Mesothelial cell of epicardium (in vitro differentiated cells): ENCODE measurements at regions not wholly inside any gene's neighbourhood (a gene's known extent, or its start where the extent isn't known, plus 50 kb on each side); places are given as distances from the start of the nearest gene placed in this dataset.

Experiments used
- DNase-seq, 2 experiments: peaks; one replicate each; pipeline ENCODE4 v3.0.0; 2021; ENCODE audit warnings: low spot score in 2 of 2; ENCODE audit not compliant: unreplicated experiment in 2 of 2
- H3K27ac Mint-ChIP-seq: 2 replicates; pipeline ENCODE4 v1.8.0; 2021; ENCODE audit warnings: mixed read lengths
- H3K27me3 Mint-ChIP-seq: 2 replicates; pipeline ENCODE4 v1.8.0; 2021; ENCODE audit warnings: low read depth, mixed read lengths
- H3K36me3 Mint-ChIP-seq: 2 replicates; pipeline ENCODE4 v1.8.0; 2021; ENCODE audit warnings: mixed read lengths
- H3K4me1 Mint-ChIP-seq: 2 replicates; pipeline ENCODE4 v1.8.0; 2021; ENCODE audit warnings: mixed read lengths
- H3K4me3 Mint-ChIP-seq: 2 replicates; pipeline ENCODE4 v1.8.0; 2021; ENCODE audit warnings: mild to moderate bottlenecking, moderate library complexity, mixed read lengths
- H3K9me3 Mint-ChIP-seq: 2 replicates; pipeline ENCODE4 v1.8.0; 2021; ENCODE audit warnings: mixed read lengths
- CTCF ChIP-seq: fragments of 200-600 bp; sonication (generic); IDR thresholded peaks from one replicate; pipeline ENCODE4 v1.5.0; 2021; ENCODE audit warnings: antibody characterized with exemption; ENCODE audit not compliant: unreplicated experiment

DNA sequence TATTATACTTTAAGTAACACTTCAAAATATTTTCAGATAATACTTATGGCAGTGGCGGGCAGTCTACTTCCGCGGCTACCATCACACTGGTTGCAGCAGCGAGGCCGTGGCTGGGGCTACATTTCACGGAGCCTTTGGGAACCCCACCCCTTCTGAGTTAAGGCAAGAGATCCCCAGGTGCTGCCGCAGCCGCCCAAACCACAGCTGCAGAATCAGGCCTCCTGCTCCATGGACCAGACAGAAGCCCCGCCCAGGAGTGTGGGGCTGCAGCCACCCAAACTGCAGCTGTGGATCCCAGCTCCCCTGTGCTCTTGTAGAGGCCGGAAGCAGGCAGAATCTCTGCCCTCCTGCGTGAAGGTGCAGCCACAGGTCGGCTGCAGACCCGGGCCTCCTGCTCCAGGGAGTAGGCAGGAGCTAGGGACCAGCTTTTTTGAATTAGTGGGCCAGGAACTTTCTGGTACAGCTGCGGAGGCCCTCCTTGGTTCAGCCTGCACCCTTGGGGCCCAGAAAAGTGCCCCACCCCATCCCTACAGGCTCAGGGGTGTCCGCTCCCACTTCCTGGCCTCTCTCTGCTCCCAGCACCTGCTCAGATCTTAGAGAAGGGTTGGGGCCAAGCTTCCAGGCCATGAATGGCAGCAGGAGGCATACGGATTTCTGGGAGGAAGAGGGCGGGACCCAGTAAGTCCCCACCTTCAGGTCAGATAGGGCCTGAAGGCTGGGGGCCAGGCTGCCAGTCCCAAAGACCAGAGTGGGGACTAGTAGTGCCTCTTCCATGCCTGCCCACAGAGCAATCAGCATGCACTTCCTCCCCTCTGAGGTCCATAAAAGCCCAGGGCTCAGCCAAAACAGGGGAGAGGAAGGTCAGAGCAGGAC lies 1188.8 kb upstream of the CADM2 start:
- no peak for TF ChIP-seq CTCF
- Mint-ChIP-seq H3K27me3 (no peaks in the 10 kb centered on the region), H3K36me3 (no peaks in the 10 kb centered on the region), H3K4me3 (no peak overlapping the region), H3K9me3 (no peaks in the 10 kb centered on the region), H3K4me1 (no peaks in the 10 kb centered on the region), H3K27ac (no peak overlapping the region)
- no peak for DNase-seq

DNA sequence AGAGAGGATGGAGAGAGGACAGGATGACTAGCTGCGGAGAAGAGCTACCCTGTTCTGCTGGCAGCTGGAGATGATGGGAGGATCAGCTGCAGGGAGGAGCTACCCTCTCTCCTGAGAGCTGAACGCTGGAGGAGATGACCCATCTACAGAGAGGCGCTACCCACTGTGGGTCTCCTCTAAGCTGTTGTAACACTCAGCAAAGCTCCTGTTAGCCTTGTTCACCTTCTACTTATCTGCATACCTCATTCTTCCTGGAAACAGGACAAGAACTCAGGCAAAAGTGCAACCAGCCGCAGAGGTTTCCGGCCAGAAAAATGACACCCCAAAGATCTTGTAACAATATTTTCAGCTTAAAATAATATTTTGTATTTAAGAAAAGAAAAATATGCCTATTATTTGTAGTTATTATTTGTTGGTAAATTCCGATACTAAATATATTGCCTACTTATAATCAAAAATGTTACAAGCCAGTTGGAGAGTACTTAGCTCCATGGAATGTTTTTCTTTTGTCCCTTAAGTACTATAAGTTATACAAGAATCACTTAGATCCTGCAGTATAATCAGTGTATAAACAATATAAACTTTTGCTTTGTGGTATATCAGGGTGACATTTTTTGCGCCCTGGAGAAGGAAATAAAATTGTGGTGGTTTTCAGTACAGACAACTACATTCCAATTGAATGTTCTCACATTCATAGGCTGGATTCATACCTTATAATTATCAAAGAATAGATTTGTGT lies 1188.0 kb upstream of the CADM2 start:
- H3K27ac Mint-ChIP-seq, result no peak overlapping the region
- no peak overlapping the region for H3K4me3 Mint-ChIP-seq
- no peaks in the 10 kb centered on the region for H3K27me3 Mint-ChIP-seq
- DNase-seq, result no peak
- no peaks in the 10 kb centered on the region for H3K9me3 Mint-ChIP-seq
- no peak for TF ChIP-seq CTCF
- no peaks in the 10 kb centered on the region for H3K36me3 Mint-ChIP-seq
- no peaks in the 10 kb centered on the region for H3K4me1 Mint-ChIP-seq

DNA sequence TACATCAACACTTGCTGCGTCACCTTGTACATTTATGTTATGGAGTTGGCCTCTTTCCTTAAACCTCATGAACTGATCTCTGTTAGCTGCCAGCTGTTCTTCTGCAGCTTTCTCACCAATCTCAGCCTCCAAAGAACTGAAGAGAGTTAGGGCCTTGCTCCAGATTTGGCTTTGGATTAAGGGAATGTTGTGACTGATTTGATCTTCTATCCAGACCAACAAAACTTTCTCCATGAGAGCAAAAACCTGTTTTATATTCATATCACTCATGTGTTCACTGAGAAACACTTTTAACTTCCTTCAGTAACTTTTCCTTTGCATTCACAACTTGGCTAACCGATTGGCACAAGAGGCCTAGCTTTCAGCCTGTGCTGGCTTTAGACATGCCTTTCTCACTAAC lies 1156.0 kb upstream of the CADM2 start:
- H3K36me3 Mint-ChIP-seq, result no peaks in the 10 kb centered on the region
- no peaks in the 10 kb centered on the region for H3K4me1 Mint-ChIP-seq
- H3K4me3 Mint-ChIP-seq, result no peak overlapping the region
- TF ChIP-seq CTCF, result no peak
- H3K9me3 Mint-ChIP-seq, result no peaks in the 10 kb centered on the region
- no peak for DNase-seq
- H3K27me3 Mint-ChIP-seq, result no peaks in the 10 kb centered on the region
- H3K27ac Mint-ChIP-seq, result no peak overlapping the region

DNA sequence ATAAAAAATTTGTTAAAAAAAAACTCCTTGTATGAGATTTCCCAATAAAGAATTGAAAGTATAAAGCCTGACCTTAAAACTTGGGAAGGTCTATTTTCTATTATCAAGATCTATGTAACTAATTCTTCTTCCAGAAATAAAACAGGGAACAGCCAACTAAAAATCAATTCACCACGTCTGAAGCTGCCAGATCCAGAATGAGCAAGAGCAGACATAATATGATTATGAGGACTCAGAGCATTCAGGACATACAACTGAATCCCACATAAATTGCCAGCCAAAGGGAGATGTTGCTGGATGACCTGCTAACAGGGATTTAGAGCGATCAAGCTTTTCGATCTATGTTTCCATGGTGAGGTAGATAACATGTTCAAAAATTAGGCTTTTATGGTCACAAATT lies 1151.3 kb upstream of the CADM2 start:
- H3K27me3 Mint-ChIP-seq, result no peaks in the 10 kb centered on the region
- TF ChIP-seq CTCF, result no peak
- H3K9me3 Mint-ChIP-seq, result peaks cover 13% of the 10 kb centered on the region
- no peak for DNase-seq
- no peak overlapping the region for H3K27ac Mint-ChIP-seq
- H3K4me3 Mint-ChIP-seq, result no peak overlapping the region
- H3K4me1 Mint-ChIP-seq, result no peaks in the 10 kb centered on the region
- H3K36me3 Mint-ChIP-seq, result no peaks in the 10 kb centered on the region

DNA sequence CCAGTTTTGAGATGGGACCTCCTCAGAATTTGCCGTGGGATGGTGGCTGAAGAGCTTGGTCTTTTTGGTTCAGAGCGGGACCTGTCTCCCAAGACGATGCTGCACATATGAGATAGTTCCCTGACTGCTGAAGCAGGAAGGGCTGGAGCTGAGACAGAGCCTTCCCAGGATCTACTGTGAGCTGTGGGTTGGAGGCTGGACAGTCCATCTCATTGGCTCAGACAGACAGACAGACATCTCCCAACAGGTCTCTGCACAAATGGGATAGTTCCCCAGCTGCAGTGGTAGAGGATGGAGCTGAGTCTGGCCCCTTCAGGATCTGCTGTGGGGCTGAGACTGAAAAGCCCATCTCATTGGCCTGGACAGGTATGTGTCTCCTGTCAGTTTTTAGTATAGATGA lies 1145.6 kb upstream of the CADM2 start:
- DNase-seq, result no peak
- TF ChIP-seq CTCF, result no peak
- no peaks in the 10 kb centered on the region for H3K4me1 Mint-ChIP-seq
- H3K9me3 Mint-ChIP-seq, result peaks cover 15% of the 10 kb centered on the region
- H3K4me3 Mint-ChIP-seq, result no peak overlapping the region
- H3K27me3 Mint-ChIP-seq, result no peaks in the 10 kb centered on the region
- H3K27ac Mint-ChIP-seq, result no peak overlapping the region
- no peaks in the 10 kb centered on the region for H3K36me3 Mint-ChIP-seq
